ENCODE measurements at regions not wholly inside any gene's neighbourhood (a gene's known extent, or its start where the extent isn't known, plus 50 kb on each side); places are given as distances from the start of the nearest gene placed in this dataset.

DNA sequence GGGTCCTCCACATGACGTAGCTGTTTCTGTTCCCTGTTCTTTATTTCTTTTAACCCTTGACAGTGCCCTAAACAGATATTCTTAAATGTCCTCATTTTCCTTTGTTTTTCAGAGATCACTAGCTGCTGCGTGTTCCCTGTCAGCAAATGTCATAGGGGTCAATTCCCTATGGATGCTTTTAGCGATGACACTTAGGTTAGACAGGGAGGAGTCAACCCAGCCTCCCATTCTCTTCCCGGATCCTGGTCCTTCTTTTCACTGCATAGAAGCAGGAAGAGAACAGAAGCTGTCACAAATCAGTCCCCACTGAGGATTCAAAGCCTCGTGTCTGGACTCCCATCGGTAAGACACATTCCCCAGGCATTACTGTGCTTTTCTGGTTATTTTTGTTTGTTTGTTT, 392.1 kb upstream of the PRKCQ start:
- ChIA-PET POLR2A (interaction anchor here (1.1 kb wide), 1 partner anchor 10 kb away, joined by 3 read pairs; no protein-coding TSS in a partner anchor), CTCF (ENCODE audit: low intra/inter-chr PET ratio) (no interaction called here)
- in situ Hi-C loops (cut with MboI): no loop called here
- WGBS (ENCODE audit: insufficient coverage, low coverage, missing lambda C conversion rate): 33% methylated on average over 6 of the region's 6 CpGs
- DNase-seq (ENCODE audit: extremely low read depth in 1 of 4, low spot score in 3 of 4) (no peak), ATAC-seq (no peak), FAIRE-seq (no peak)
- H3K4me2 ChIP-seq (ENCODE audit: insufficient read depth, low read length): no peak overlapping the region
- no TSS peak for BruUV-seq (replicated peaks)
- H2AFZ ChIP-seq (ENCODE audit: low read depth, low read length): no peak overlapping the region
- no peak overlapping the region for H3K4me3 ChIP-seq
- TF ChIP-seq TEAD2 (tag; IDR thresholded peaks at IDR 0.05): no peak
- TF ChIP-seq ZNF699 (CRISPR knock-in tag; IDR thresholded peaks at IDR 0.05; ENCODE audit: insufficient replicate concordance): no peak
- no peak for TF ChIP-seq ARID3B (CRISPR knock-in tag; IDR thresholded peaks at IDR 0.05; ENCODE audit: borderline replicate concordance)
- TF ChIP-seq RB1 (IDR thresholded peaks at IDR 0.05; ENCODE audit: low read depth): no peak
- no peak for TF ChIP-seq KLF13 (tag; IDR thresholded peaks at IDR 0.05; ENCODE audit: borderline replicate concordance, low read depth)
- TF ChIP-seq ZNF395 (CRISPR knock-in tag; IDR thresholded peaks at IDR 0.05): no peak
- TF ChIP-seq UBTF (IDR thresholded peaks at IDR 0.05; ENCODE audit: borderline replicate concordance in 1 of 2, low read depth in 2 of 2, low read length in 2 of 2): no peak
- TF ChIP-seq CHCHD3 (CRISPR knock-in tag; IDR thresholded peaks at IDR 0.05): no peak
- H3K4me1 ChIP-seq (replicated peaks in 1 of 2; ENCODE audit: control insufficient read depth in 2 of 2, insufficient read depth in 2 of 2, low read length in 2 of 2): no peaks in the 10 kb centered on the region
- H3K79me2 ChIP-seq (ENCODE audit: control insufficient read depth, insufficient read depth, low read length): no peaks in the 10 kb centered on the region
- H3K27ac ChIP-seq (ENCODE audit: extremely low read depth, low read depth, low read length): no peak overlapping the region
- H3K9ac ChIP-seq (ENCODE audit: insufficient read depth in 1 of 2, low read depth in 2 of 2, low read length in 2 of 2): no peak overlapping the region
- no peaks in the 10 kb centered on the region for H3K9me1 ChIP-seq (ENCODE audit: control insufficient read depth, insufficient read depth, low read length)
- intact Hi-C loops (cut with micrococcal nuclease): no loop called here
- H3K36me3 ChIP-seq (ENCODE audit: control insufficient read depth, insufficient read depth, low read length): no peaks in the 10 kb centered on the region
- H3K27me3 ChIP-seq (ENCODE audit: control insufficient read depth in 2 of 2, insufficient read depth in 2 of 2, low read length in 2 of 2): no peaks in the 10 kb centered on the region
- no peaks in the 10 kb centered on the region for H3K9me3 ChIP-seq (replicated peaks; ENCODE audit: control insufficient read depth, insufficient read depth, low read depth, low read length)
- no peaks in the 10 kb centered on the region for H4K20me1 ChIP-seq (replicated peaks; ENCODE audit: control insufficient read depth, insufficient read depth, low read length)
